GM10266 (cell line): ENCODE measurements at regions not wholly inside any gene's neighbourhood (a gene's known extent, or its start where the extent isn't known, plus 50 kb on each side); places are given as distances from the start of the nearest gene placed in this dataset.

Source experiments
- DNase-seq: peaks from one replicate; pipeline ENCODE4 v3.0.0; 2012; ENCODE audit errors: extremely low spot score
- TF ChIP-seq, protein P1 (sequence below): IDR thresholded peaks from 2 replicates; pipeline ENCODE4 v1.5.1; 2012; ENCODE audit warnings: mild to moderate bottlenecking, low read depth; ENCODE audit not compliant: control insufficient read depth, insufficient read depth; ENCODE audit errors: missing control alignments

DNA sequence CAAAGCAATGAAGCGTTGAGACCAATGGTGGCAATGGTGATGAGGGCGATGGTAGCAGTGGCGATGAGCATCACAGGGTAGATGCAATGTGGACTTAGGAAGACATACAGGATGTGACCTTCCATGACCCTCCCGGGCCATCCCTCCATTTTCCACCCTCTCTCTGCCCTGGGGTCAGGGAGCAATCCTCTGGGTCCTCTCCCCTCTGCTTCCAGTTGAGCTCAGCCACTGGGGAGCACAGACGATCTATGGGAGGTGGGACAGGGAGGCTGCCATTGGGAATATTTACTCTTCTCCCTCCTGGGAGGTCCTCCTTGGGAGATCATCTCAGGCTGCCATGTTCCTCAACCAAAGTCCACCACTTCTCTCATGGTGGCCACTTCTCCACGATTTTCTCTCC lies 260.7 kb upstream of the FOXF1 start:
- TF ChIP-seq, protein P1, sequence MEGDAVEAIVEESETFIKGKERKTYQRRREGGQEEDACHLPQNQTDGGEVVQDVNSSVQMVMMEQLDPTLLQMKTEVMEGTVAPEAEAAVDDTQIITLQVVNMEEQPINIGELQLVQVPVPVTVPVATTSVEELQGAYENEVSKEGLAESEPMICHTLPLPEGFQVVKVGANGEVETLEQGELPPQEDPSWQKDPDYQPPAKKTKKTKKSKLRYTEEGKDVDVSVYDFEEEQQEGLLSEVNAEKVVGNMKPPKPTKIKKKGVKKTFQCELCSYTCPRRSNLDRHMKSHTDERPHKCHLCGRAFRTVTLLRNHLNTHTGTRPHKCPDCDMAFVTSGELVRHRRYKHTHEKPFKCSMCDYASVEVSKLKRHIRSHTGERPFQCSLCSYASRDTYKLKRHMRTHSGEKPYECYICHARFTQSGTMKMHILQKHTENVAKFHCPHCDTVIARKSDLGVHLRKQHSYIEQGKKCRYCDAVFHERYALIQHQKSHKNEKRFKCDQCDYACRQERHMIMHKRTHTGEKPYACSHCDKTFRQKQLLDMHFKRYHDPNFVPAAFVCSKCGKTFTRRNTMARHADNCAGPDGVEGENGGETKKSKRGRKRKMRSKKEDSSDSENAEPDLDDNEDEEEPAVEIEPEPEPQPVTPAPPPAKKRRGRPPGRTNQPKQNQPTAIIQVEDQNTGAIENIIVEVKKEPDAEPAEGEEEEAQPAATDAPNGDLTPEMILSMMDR: no peak
- DNase-seq: no peak

DNA sequence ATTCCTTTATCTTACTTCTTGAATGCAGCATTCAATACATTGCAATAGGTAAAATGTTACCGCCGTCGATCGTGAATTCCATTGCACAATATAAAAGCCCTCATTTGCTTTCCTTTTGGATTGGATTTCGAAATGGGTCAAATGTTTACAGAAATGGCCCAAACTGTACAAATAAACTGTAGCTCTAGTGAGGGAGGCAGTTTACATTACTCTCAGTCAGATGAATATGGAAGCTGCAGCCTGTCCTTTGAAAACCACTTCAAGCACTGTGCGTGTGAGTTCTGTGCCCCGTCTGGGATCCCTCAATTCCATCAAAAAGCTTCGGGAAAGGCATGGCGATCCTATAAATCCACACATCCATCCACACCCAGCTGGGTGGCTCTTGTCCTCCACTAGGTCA lies 258.6 kb upstream of the FOXF1 start:
- DNase-seq: no peak
- TF ChIP-seq, protein P1: no peak

DNA sequence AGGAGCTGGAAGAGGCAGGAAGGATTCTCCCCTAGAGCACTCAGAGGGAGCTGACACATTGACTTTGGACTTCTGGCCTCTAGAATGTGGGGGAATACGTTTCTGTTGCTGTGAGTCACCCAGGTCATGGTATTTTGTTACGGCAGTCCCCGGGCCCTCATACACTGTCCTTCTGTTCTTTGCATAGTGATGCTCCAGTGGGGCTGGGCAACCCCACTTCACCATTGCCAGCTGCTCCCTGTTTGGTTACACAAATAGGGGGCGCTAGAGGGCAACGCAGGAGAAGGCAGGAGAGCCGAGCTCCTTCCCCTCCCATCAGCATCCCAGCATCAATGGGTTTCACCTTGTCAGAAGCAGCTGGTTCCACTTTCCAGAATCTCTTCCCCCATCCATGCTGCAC lies 257.7 kb upstream of the FOXF1 start:
- TF ChIP-seq, protein P1: peak; percentile 21
- no peak for DNase-seq

- TF ChIP-seq, protein P1: no peak
- DNase-seq: no peak
These were observed 254.4 kb upstream of the FOXF1 start for GRCh38 chr16:86255966-86256365.

GRCh38 chr16:86256995-86257394 lies 253.3 kb upstream of the FOXF1 start:
- no peak for DNase-seq
- TF ChIP-seq, protein P1: no peak

- no peak for DNase-seq
- TF ChIP-seq, protein P1: no peak
These were observed 252.8 kb upstream of the FOXF1 start for GRCh38 chr16:86257546-86257945.

DNA sequence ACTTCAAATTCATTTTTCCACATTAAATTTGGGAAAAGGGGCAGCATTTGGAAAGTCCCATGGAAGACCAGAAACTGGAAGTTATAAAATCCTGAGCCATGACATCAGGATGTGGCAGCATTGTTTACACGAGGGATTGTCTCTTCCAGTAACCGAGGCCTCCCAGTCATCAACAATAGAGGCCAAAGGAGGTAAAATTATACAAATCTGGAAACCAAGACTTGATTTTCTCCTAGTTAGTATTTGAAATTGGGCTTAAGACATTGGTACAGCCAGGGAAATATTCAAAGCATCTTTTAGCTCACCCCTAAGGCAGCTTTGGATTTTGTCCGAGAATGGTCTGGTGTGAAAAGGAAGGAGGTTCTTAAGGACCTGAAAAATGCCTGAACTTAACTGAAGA lies 251.6 kb upstream of the FOXF1 start:
- TF ChIP-seq, protein P1: no peak
- no peak for DNase-seq
